HG03469 (cell line): ENCODE measurements at regions not wholly inside any gene's neighbourhood (a gene's known extent, or its start where the extent isn't known, plus 50 kb on each side); places are given as distances from the start of the nearest gene placed in this dataset.
"Not testable (repeated sequence)": the region's sequence is repeated elsewhere in the genome, so short reads cannot be mapped to it uniquely, and the experiment has no call there.

Source experiments
- ATAC-seq: cut with Tn5 transposase; IDR thresholded peaks from one replicate; pipeline ENCODE4 v1.9.1; 2021; ENCODE audit warnings: mild to moderate bottlenecking, moderate library complexity, moderate number of reproducible peaks; ENCODE audit not compliant: unreplicated experiment

DNA sequence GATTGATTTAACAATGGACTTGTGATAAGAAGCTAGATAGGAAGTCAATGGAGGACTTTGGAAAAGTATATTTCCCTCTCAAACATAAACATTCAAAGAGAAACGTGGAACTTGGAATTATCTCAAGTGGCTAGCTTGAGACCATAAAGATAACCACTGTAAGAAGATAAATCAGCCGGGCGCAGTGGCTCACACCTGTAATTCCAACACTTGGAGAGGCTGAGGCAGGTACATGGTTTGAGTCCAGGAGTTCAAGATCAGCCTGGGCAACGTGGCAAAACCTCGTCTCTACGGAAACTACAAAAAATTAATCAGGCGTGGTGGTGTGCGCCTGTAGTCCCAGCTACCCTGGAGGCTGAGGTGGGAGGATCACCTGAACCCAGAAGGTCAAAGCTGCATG lies 405.9 kb upstream of the ACVR2A start:
- ATAC-seq: no peak

- ATAC-seq: no peak
Observed at GRCh38 chr2:147433822-147434221, 411.0 kb upstream of the ACVR2A start.

- no peak for ATAC-seq
Observed at GRCh38 chr2:147430408-147430807, 414.4 kb upstream of the ACVR2A start.

- no peak for ATAC-seq
Observed at GRCh38 chr2:147428120-147428747, 416.6 kb upstream of the ACVR2A start.

DNA sequence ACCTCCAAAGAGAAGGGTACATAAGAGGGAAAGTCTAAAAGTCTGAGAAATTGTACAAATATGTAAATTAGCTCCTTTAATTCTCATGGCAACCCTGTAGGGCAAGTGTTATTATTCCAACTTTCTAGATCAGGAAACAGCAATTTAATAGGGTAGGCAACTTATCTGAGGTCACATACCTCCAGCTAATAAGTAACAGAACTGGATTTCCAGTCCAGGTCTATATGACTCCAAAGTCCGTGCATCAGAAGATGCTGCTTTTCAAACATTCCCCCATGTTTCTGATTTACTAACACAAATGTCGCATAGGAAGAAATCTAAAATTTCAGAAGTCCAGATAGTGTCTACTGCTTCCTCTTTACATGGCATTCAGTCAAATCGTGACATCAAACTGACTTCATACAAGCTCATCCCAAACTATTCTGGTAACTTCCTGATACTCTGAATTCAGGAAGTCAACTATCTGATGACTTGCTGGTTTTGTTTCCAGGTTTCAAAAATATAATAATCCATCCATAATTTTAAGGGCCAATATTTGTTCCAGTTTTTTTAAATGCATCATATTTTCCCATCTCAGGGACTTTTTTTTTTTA lies 419.3 kb upstream of the ACVR2A start:
- ATAC-seq: no peak

GRCh38 chr2:147424766-147425165 lies 420.1 kb upstream of the ACVR2A start:
- no peak for ATAC-seq

- ATAC-seq: no peak
Observed at GRCh38 chr2:147420947-147421675, 423.7 kb upstream of the ACVR2A start.

DNA sequence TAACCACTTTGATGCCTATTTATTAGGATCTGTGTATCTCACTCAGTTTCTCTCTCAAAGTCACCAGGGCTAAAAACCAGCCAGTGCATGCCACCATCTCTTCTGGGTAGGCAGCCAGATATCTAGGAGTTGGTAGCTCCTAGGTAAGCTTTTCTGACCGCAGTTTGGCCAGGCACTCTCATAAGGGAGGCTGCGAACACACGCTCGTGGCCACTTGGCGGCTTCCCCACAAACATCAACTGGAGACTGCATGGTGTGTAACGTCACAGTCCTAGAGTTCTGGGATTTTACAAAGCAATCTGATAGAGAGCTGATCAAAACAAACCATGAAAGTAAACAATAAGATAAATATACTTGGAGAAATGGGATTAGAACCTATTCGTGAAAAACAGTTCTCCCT lies 424.3 kb upstream of the ACVR2A start:
- no peak for ATAC-seq

- no peak for ATAC-seq
Observed at GRCh38 chr2:147416099-147416498, 428.7 kb upstream of the ACVR2A start.

GRCh38 chr2:147414656-147415055 lies 430.2 kb upstream of the ACVR2A start:
- ATAC-seq: not testable (repeated sequence)

- no peak for ATAC-seq
Observed at GRCh38 chr2:147408357-147408756, 436.5 kb upstream of the ACVR2A start.

- no peak for ATAC-seq
Observed at GRCh38 chr2:147405651-147406050, 439.2 kb upstream of the ACVR2A start.

- no peak for ATAC-seq
Observed at GRCh38 chr2:147398996-147399395, 445.8 kb upstream of the ACVR2A start.

DNA sequence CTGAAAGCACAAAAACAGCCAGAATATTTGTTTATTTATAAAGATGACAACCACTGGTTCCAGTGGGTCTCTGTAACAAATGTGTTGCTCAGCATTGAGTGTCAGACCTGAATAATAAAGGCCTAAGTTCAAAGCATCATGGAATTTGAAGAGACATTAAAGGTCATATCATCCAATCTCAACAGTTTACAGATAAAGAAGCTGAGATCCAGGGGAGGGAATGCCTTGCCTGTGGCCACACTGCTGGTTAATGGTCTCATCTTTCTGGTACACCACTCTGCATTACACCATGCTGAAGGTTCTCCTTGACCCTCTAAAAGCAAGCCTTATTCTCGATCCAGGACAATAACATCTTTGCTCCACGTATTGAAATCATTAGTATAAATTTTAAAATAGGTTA lies 446.5 kb upstream of the ACVR2A start:
- no peak for ATAC-seq

DNA sequence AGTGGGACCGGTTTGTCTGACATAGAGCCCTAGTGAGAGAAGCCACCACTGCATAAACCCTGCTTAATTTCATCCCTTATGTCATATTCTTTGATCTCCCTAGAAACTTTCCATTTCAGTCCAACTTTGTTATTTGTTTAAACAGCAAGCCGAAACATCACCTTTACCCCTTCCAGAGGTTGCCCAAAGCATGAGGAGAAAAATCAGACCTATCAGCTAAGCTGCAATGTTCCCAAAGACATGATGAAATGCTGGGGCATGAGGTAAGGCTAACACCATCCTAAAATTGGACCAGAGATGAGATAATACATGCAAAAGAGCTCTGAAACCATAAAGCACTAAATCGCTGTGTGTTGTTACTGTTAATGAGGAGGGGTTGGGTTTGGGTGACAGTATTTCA lies 447.9 kb upstream of the ACVR2A start:
- no peak for ATAC-seq

DNA sequence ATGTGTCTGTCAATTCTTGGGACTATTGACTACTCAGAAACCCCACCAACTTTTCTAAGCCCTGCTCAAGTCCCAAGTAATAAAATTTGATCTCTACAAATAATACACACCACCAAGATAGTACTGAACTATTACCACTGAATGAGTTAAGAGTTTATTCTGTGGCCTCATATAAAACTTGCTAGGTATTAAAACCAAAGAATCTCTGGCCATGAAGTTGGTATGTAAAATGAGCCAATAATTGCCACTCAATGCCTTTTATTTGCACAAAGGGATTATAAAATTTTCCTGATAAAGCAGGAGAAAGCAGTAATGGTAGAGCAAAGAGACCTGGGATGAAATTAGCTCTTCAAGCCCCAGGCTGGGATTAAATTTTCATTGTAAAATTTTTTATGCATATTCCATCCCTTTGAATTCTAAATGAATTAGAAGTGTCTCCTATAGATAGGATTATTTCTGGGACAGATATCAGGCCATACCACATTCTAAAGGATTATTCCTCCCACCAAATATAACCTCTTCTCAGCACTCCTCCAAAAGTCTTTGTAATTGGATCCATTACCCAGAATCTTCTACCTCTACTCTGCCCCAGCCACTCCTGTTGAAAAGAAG lies 450.5 kb upstream of the ACVR2A start:
- no peak for ATAC-seq

DNA sequence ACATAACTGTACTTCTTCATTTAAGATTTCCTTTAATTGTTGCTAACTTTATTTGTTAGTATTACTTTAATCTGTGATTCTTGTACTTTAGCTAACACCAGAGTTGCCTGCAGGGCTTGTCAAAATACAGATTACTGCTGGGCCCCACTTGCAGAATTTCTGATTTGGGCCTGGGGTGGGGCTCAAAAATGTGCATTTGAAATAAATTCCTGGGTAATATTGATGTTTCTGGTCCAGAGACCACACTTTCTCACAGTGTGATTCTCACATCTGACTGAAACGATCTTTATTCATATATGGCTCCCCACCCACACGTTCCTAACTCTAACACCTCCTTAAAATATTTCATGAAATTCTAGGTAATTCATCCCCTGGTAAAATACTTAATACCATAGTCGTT lies 452.6 kb upstream of the ACVR2A start:
- no peak for ATAC-seq

DNA sequence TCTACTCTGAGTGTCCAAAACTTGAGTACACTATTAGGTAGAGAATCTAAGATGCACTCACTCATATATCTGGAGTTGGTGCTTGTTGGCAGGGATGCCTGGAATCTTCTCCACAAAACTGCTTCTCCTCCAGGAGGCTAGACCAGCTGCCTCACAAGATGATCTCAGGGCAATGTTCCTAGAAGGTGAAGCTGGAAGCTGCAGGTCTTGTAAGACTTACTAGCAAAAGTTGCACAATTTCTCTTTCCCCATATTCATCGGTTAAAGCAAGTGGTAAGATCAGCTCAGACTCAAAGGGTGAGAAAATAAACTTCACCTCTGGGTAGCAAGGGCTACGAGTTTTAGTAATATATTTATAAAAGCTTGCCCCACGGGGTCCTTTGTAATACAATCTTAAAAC lies 454.4 kb upstream of the ACVR2A start:
- ATAC-seq: no peak

GRCh38 chr2:147389218-147389617 lies 455.6 kb upstream of the ACVR2A start:
- ATAC-seq: no peak

DNA sequence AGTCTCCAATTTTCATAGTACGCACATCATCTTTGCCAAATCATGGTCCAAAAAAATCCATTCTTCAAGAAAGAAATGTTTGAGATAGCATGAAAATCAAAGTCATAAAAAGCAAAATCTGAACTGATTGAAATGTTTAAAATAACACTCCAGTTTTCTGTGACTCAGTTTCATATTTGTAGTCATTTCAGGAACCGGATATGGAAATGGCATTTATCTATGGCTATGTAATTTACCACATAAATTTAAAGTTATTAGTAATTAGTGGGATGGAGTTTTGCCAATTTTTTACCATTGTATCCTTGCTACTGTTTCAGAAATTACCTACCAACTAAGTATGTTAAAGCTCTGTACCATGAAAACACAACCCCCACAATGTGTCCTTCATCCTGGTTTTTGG lies 456.6 kb upstream of the ACVR2A start:
- ATAC-seq: no peak

DNA sequence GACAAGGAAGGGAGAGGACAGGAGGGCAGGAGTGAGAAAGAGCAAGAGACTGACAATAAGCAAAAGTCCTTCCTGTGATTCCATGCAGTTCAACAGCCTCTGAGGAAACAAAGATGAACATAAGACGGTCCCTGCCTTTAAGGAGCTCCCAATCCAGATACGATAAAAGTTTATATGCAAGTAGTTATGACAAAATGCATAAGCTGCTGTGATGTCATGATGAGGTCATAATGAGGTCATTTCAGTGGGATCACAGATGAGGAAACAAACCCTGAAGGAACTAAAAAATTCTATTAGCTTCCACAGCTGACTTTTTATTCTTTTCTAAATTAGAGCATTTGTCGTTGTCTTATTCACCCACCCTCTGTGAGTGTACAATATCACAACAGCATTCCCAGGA lies 458.5 kb upstream of the ACVR2A start:
- no peak for ATAC-seq

- no peak for ATAC-seq
Observed at GRCh38 chr2:147385600-147385999, 459.2 kb upstream of the ACVR2A start.
